H1 (cell line): ENCODE measurements at regions not wholly inside any gene's neighbourhood (a gene's known extent, or its start where the extent isn't known, plus 50 kb on each side); places are given as distances from the start of the nearest gene placed in this dataset.

Source experiments
- CHD7 ChIP-seq: fragments of 300-600 bp; sonication (generic); IDR thresholded peaks from 2 replicates; pipeline ENCODE4 v1.7.1; 2012; ENCODE audit warnings: low read length, moderate library complexity, mild to moderate bottlenecking, inconsistent platforms; ENCODE audit not compliant: insufficient replicate concordance

DNA sequence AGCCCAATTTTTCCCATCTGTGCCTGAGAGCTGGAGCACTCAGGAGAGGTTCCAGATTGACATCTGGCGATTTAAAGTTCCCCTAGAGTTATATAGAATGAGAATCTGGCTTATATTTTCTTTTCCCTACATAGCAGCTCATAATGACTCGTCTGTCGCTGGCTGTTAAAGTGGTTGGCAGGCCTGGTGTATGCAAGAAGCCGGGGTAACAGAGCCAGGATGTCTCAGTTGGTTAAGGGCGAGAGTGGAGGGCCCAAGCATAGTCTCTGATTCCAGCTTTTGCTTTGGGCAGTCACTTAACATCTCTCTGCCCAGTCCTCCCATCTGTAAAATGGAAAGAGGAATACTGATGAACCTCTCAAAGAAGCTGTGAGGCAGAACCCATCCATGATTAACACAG, 751.6 kb downstream of the NOVA1 start (continued):
- no peak for TF ChIP-seq CHD7
- TF ChIP-seq, all 59 proteins: peak for 0
